Hepatocyte (in vitro differentiated cells): ENCODE measurements at regions not wholly inside any gene's neighbourhood (a gene's known extent, or its start where the extent isn't known, plus 50 kb on each side); places are given as distances from the start of the nearest gene placed in this dataset.

Source experiments
- DNase-seq: peaks from one replicate; pipeline ENCODE4 v3.0.0-alpha.2; 2016; ENCODE audit warnings: low spot score
- H2AFZ ChIP-seq: fragments of 200-600 bp; sonication (generic); 2 replicates; pipeline ENCODE4 v1.6.0; 2016; ENCODE audit warnings: antibody characterized with exemption, mild to moderate bottlenecking
- H3K27ac ChIP-seq: fragments of 200-600 bp; sonication (generic); 2 replicates; pipeline ENCODE4 v1.5.1; 2016; ENCODE audit warnings: mild to moderate bottlenecking
- H3K27me3 ChIP-seq: fragments of 200-600 bp; sonication (generic); 2 replicates; pipeline ENCODE4 v1.6.1; 2016
- H3K36me3 ChIP-seq: fragments of 200-600 bp; sonication (generic); replicated peaks from 2 replicates; pipeline ENCODE4 v1.5.1; 2016; ENCODE audit warnings: low read depth; ENCODE audit not compliant: insufficient read depth
- H3K4me1 ChIP-seq: fragments of 200-600 bp; sonication (generic); 2 replicates; pipeline ENCODE4 v1.5.1; 2016; ENCODE audit warnings: mild to moderate bottlenecking, moderate library complexity; ENCODE audit not compliant: insufficient read depth
- H3K4me2 ChIP-seq: fragments of 200-600 bp; sonication (generic); 2 replicates; pipeline ENCODE4 v1.6.0; 2016
- H3K4me3 ChIP-seq: fragments of 200-600 bp; sonication (generic); 2 replicates; pipeline ENCODE4 v1.5.1; 2016; ENCODE audit warnings: mild to moderate bottlenecking
- H3K79me2 ChIP-seq: fragments of 200-600 bp; sonication (generic); 2 replicates; pipeline ENCODE4 v1.6.0; 2017; ENCODE audit warnings: mild to moderate bottlenecking
- H3K9me2 ChIP-seq: fragments of 200-600 bp; sonication (generic); replicated peaks from 2 replicates; pipeline ENCODE4 v1.6.0; 2017; ENCODE audit warnings: mild to moderate bottlenecking; ENCODE audit not compliant: insufficient read depth
- H3K9me3 ChIP-seq: fragments of 200-600 bp; sonication (generic); 2 replicates; pipeline ENCODE4 v1.5.1; 2016; ENCODE audit warnings: low read depth, mild to moderate bottlenecking
- H4K20me1 ChIP-seq: fragments of 200-600 bp; sonication (generic); 2 replicates; pipeline ENCODE4 v1.6.0; 2016; ENCODE audit warnings: mild to moderate bottlenecking; ENCODE audit not compliant: insufficient read depth, poor library complexity, severe bottlenecking
- EZH2 ChIP-seq: fragments of 200-600 bp; sonication (generic); IDR thresholded peaks from 2 replicates; pipeline ENCODE4 v1.6.1; 2016; ENCODE audit warnings: antibody characterized with exemption, mild to moderate bottlenecking, borderline replicate concordance
- EZH2phosphoT487 ChIP-seq: fragments of 200-600 bp; sonication (generic); IDR thresholded peaks from one replicate; pipeline ENCODE4 v1.6.1; 2018; ENCODE audit warnings: antibody characterized with exemption, mild to moderate bottlenecking, low read depth, moderate library complexity; ENCODE audit not compliant: unreplicated experiment, severe bottlenecking
- WGBS: methylation state at CpG from one replicate; pipeline ENCODE4 v1.1.6; 2016; ENCODE audit warnings: low lambda C conversion rate; ENCODE audit errors: missing lambda C conversion rate; 5-methylcytosine and 5-hydroxymethylcytosine counted together
- TF ChIP-seq, protein P1 (sequence below): fragments of 200-600 bp; sonication (generic); IDR thresholded peaks from 2 replicates; pipeline ENCODE4 v1.5.1; 2016; ENCODE audit warnings: antibody characterized with exemption, mild to moderate bottlenecking; ENCODE audit not compliant: poor library complexity

DNA sequence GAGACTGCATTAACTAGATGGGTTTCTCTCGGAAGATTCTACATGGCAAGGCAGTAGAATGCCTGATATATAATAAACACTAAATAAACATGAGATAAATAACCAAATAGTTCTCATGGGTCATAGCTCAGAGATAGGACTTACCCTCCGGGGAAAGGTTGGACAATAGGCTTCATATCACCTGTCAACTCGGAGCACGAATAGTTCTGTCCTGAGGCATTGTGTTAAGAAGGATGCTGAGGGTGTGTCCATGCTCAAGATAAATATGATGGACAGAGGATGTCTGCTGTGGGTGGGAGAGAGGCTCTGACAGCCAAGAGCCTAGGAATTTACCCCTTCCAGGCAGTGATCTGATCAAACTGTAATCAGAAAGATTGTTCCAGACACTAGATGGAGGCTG, 474.0 kb downstream of the MIAT start:
- WGBS: 50% methylated on average over 4 of the region's 4 CpGs
- Histone ChIP-seq H3K79me2 (no peaks in the 10 kb centered on the region), H3K9me2 (no peaks in the 10 kb centered on the region), H3K27me3 (no peaks in the 10 kb centered on the region), H3K27ac (no peak overlapping the region), H3K4me1 (peaks cover 24% of the 10 kb centered on the region), H3K36me3 (no peaks in the 10 kb centered on the region), H3K4me3 (no peak overlapping the region), H2AFZ (no peak overlapping the region), H4K20me1 (no peaks in the 10 kb centered on the region), H3K4me2 (no peak overlapping the region), H3K9me3 (no peaks in the 10 kb centered on the region)
- no peak for DNase-seq
- TF ChIP-seq, protein P1, sequence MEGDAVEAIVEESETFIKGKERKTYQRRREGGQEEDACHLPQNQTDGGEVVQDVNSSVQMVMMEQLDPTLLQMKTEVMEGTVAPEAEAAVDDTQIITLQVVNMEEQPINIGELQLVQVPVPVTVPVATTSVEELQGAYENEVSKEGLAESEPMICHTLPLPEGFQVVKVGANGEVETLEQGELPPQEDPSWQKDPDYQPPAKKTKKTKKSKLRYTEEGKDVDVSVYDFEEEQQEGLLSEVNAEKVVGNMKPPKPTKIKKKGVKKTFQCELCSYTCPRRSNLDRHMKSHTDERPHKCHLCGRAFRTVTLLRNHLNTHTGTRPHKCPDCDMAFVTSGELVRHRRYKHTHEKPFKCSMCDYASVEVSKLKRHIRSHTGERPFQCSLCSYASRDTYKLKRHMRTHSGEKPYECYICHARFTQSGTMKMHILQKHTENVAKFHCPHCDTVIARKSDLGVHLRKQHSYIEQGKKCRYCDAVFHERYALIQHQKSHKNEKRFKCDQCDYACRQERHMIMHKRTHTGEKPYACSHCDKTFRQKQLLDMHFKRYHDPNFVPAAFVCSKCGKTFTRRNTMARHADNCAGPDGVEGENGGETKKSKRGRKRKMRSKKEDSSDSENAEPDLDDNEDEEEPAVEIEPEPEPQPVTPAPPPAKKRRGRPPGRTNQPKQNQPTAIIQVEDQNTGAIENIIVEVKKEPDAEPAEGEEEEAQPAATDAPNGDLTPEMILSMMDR: no peak
- TF ChIP-seq EZH2 (no peak), EZH2phosphoT487 (no peak)

DNA sequence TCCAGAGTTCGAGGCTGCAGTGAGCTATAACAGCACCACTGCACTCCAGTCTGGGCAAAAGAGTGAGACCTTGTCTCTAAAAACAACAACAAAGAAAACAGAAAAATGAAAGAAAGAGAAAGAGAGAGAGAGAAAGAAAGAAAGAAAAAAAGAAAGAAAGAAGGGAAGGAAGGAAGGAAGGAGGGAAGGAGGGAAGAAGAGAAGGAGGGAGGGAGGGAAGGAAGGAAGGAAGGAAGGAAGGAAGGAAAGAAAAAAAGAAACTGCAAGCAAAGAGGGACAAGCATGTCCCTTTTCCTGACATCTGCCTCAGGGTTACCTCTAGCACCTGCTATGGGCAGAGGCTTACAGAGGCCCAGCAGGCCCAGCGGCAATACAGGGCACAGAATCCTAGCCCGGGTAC, 475.0 kb downstream of the MIAT start:
- H3K4me1 ChIP-seq: peaks cover 24% of the 10 kb centered on the region
- H3K4me3 ChIP-seq: no peak overlapping the region
- H3K9me3 ChIP-seq: no peaks in the 10 kb centered on the region
- H3K27me3 ChIP-seq: no peaks in the 10 kb centered on the region
- 85% methylated on average over 3 of the region's 3 CpGs for WGBS
- H3K27ac ChIP-seq: no peak overlapping the region
- DNase-seq: no peak
- no peak overlapping the region for H3K4me2 ChIP-seq
- H2AFZ ChIP-seq: no peak overlapping the region
- no peaks in the 10 kb centered on the region for H3K9me2 ChIP-seq
- TF ChIP-seq, protein P1: no peak
- no peak for TF ChIP-seq EZH2phosphoT487
- no peak for TF ChIP-seq EZH2
- no peaks in the 10 kb centered on the region for H3K79me2 ChIP-seq
- no peaks in the 10 kb centered on the region for H3K36me3 ChIP-seq
- H4K20me1 ChIP-seq: no peaks in the 10 kb centered on the region

- TF ChIP-seq, protein P1: no peak
- TF ChIP-seq EZH2 (no peak), EZH2phosphoT487 (no peak)
- no peaks in the 10 kb centered on the region for H3K9me3 ChIP-seq
- H3K4me1 ChIP-seq: peaks cover 21% of the 10 kb centered on the region
- no peak for DNase-seq
- no peak overlapping the region for H3K4me2 ChIP-seq
- no peak overlapping the region for H3K27ac ChIP-seq
- H3K4me3 ChIP-seq: no peak overlapping the region
- H4K20me1 ChIP-seq: no peaks in the 10 kb centered on the region
- H3K9me2 ChIP-seq: no peaks in the 10 kb centered on the region
- H3K27me3 ChIP-seq: no peaks in the 10 kb centered on the region
- 70% methylated on average over 10 of the region's 10 CpGs for WGBS
- H3K79me2 ChIP-seq: no peaks in the 10 kb centered on the region
- H2AFZ ChIP-seq: no peak overlapping the region
- no peaks in the 10 kb centered on the region for H3K36me3 ChIP-seq
Measured at GRCh38 chr22:27133019-27133431, 475.6 kb downstream of the MIAT start.
